ENCODE measurements at regions not wholly inside any gene's neighbourhood (a gene's known extent, or its start where the extent isn't known, plus 50 kb on each side); places are given as distances from the start of the nearest gene placed in this dataset.

GRCh38 chr2:57330447-57330846 is 716.2 kb upstream of the VRK2 start:
- TF ChIP-seq CTCF (IDR thresholded peaks at IDR 0.05) (no peak), POLR2A (IDR thresholded peaks at IDR 0.05) (no peak), EP300 (IDR thresholded peaks at IDR 0.05) (no peak), POLR2AphosphoS5 (IDR thresholded peaks at IDR 0.05) (no peak)
